ENCODE measurements at regions not wholly inside any gene's neighbourhood (a gene's known extent, or its start where the extent isn't known, plus 50 kb on each side); places are given as distances from the start of the nearest gene placed in this dataset.
"Not testable (repeated sequence)": the region's sequence is repeated elsewhere in the genome, so short reads cannot be mapped to it uniquely, and the experiment has no call there.

- Histone ChIP-seq H4K91ac (ENCODE audit: insufficient read length, low read depth, low read length) (no peak overlapping the region), H3K79me1 (ENCODE audit: insufficient read depth, low read depth, low read length, poor library complexity, severe bottlenecking) (no peaks in the 10 kb centered on the region), H2AK5ac (ENCODE audit: insufficient read length, low read length) (no peak overlapping the region), H4K5ac (ENCODE audit: insufficient read length, low read depth, low read length) (no peak overlapping the region), H3K23ac (ENCODE audit: insufficient read length, low read depth, low read length) (no peak overlapping the region), H3K79me2 (ENCODE audit: insufficient read depth, low read length) (no peaks in the 10 kb centered on the region), H3K14ac (ENCODE audit: insufficient read depth, low read length) (no peak overlapping the region), H2BK5ac (ENCODE audit: insufficient read length, low read length) (no peak overlapping the region), H3K4ac (ENCODE audit: low read depth, low read length) (no peak overlapping the region), H2BK12ac (ENCODE audit: insufficient read length, low read depth, low read length) (no peak overlapping the region), H2BK120ac (ENCODE audit: low read depth, low read length, poor library complexity, severe bottlenecking) (no peak overlapping the region), H4K20me1 (ENCODE audit: control insufficient read depth, insufficient read depth, insufficient read length) (no peaks in the 10 kb centered on the region), H3K23me2 (ENCODE audit: insufficient read length, low read depth, low read length, poor library complexity, severe bottlenecking) (no peaks in the 10 kb centered on the region), H3K56ac (ENCODE audit: insufficient read length, low read depth, low read length) (no peak overlapping the region), H3K9ac (ENCODE audit: extremely low read depth, insufficient read length, low read length) (no peak overlapping the region), H3K27ac (ENCODE audit: insufficient read length, low read depth, low read length) (no peak overlapping the region), H3T11ph (ENCODE audit: low read length) (no peak overlapping the region), H3K4me1 (ENCODE audit: insufficient read depth, low read length) (no peaks in the 10 kb centered on the region), H2BK15ac (ENCODE audit: low read depth, low read length) (no peak overlapping the region), H4K8ac (replicated peaks; ENCODE audit: insufficient read length, low read depth, low read length) (no peak overlapping the region), H3K9me3 (ENCODE audit: control insufficient read depth, low read depth, low read length) (no peaks in the 10 kb centered on the region), H3K27me3 (ENCODE audit: insufficient read depth, low read length) (no peaks in the 10 kb centered on the region), H2BK20ac (ENCODE audit: low read depth, low read length, poor library complexity, severe bottlenecking) (no peak overlapping the region), H3K18ac (ENCODE audit: insufficient read length, low read depth, low read length) (no peak overlapping the region), H2AFZ (ENCODE audit: low read length) (no peak overlapping the region), H3K4me2 (ENCODE audit: insufficient read depth, insufficient read length, low read length) (no peak overlapping the region)
- Mint-ChIP-seq H3K4me3 (no peak overlapping the region), H3K9me3 (peaks cover 12 to 15% of the 10 kb centered on the region in 2 experiments), H3K27ac (no peak overlapping the region), H3K36me3 (ENCODE audit: insufficient read depth in 1 of 3, low read depth in 3 of 3) (peaks cover 2 to 18% (median 14%) of the 10 kb centered on the region in 3 experiments; a peak in 4 of 7 replicates), H3K27me3 (ENCODE audit: low read depth) (no peaks in the 10 kb centered on the region), H3K4me1 (no peaks in the 10 kb centered on the region)
- TF ChIP-seq CTCF (conservative IDR thresholded peaks at IDR 0.05), result no peak
- WGBS (ENCODE audit: extremely low coverage, insufficient read length, low lambda C conversion rate), result no CpG with 5 or more reads among the region's 1 CpG
- no peak for DNase-seq
Observed at GRCh38 chr3:72065236-72065635, 280.3 kb upstream of the PROK2 start.

- not testable (repeated sequence) for H3K4me1 ChIP-seq (ENCODE audit: insufficient read depth, low read length); H2BK12ac ChIP-seq (ENCODE audit: insufficient read length, low read depth, low read length); DNase-seq; H3K79me1 ChIP-seq (ENCODE audit: insufficient read depth, low read depth, low read length, poor library complexity, severe bottlenecking); H3K9ac ChIP-seq (ENCODE audit: extremely low read depth, insufficient read length, low read length); H4K20me1 ChIP-seq (ENCODE audit: control insufficient read depth, insufficient read depth, insufficient read length); H2BK15ac ChIP-seq (ENCODE audit: low read depth, low read length); H2BK120ac ChIP-seq (ENCODE audit: low read depth, low read length, poor library complexity, severe bottlenecking); H3K79me2 ChIP-seq (ENCODE audit: insufficient read depth, low read length); H3K23ac ChIP-seq (ENCODE audit: insufficient read length, low read depth, low read length); H3K23me2 ChIP-seq (ENCODE audit: insufficient read length, low read depth, low read length, poor library complexity, severe bottlenecking); H2AFZ ChIP-seq (ENCODE audit: low read length); H3K9me3 ChIP-seq (ENCODE audit: control insufficient read depth, low read depth, low read length); H3K4me3 Mint-ChIP-seq; H3K18ac ChIP-seq (ENCODE audit: insufficient read length, low read depth, low read length); H3K4me2 ChIP-seq (ENCODE audit: insufficient read depth, insufficient read length, low read length); H2BK5ac ChIP-seq (ENCODE audit: insufficient read length, low read length); H4K5ac ChIP-seq (ENCODE audit: insufficient read length, low read depth, low read length); H4K8ac ChIP-seq (replicated peaks; ENCODE audit: insufficient read length, low read depth, low read length); H3K27ac ChIP-seq (ENCODE audit: insufficient read length, low read depth, low read length); H3K27ac Mint-ChIP-seq; H2AK5ac ChIP-seq (ENCODE audit: insufficient read length, low read length); H4K91ac ChIP-seq (ENCODE audit: insufficient read length, low read depth, low read length); H3K14ac ChIP-seq (ENCODE audit: insufficient read depth, low read length); H3K4ac ChIP-seq (ENCODE audit: low read depth, low read length); H2BK20ac ChIP-seq (ENCODE audit: low read depth, low read length, poor library complexity, severe bottlenecking); H3K27me3 ChIP-seq (ENCODE audit: insufficient read depth, low read length); H3K56ac ChIP-seq (ENCODE audit: insufficient read length, low read depth, low read length); H3T11ph ChIP-seq (ENCODE audit: low read length); H3K27me3 Mint-ChIP-seq (ENCODE audit: low read depth); H3K4me1 Mint-ChIP-seq
- WGBS (ENCODE audit: extremely low coverage, insufficient read length, low lambda C conversion rate), result no CpG with 5 or more reads among the region's 2 CpGs
- peaks cover 2 to 18% (median 14%) of the 10 kb centered on the region in 3 experiments; a peak in 4 of 7 replicates for H3K36me3 Mint-ChIP-seq (ENCODE audit: insufficient read depth in 1 of 3, low read depth in 3 of 3)
- peaks cover 12 to 15% of the 10 kb centered on the region in 2 experiments for H3K9me3 Mint-ChIP-seq
Observed at GRCh38 chr3:72064727-72065126, 279.8 kb upstream of the PROK2 start.

Data from H9 (cell line).